GM21367 (cell line): ENCODE measurements at regions not wholly inside any gene's neighbourhood (a gene's known extent, or its start where the extent isn't known, plus 50 kb on each side); places are given as distances from the start of the nearest gene placed in this dataset.
"Not testable (repeated sequence)": the region's sequence is repeated elsewhere in the genome, so short reads cannot be mapped to it uniquely, and the experiment has no call there.

Source experiments
- ATAC-seq: cut with Tn5 transposase; IDR thresholded peaks from one replicate; pipeline ENCODE4 v1.9.1; 2021; ENCODE audit not compliant: unreplicated experiment

GRCh38 chr1:232145768-232146167 is 484.2 kb downstream of the SIPA1L2 start:
- no peak for ATAC-seq

- no peak for ATAC-seq
Observed at GRCh38 chr1:232144696-232145230, 485.2 kb downstream of the SIPA1L2 start.

GRCh38 chr1:232143315-232143886 is 486.5 kb downstream of the SIPA1L2 start:
- ATAC-seq, result no peak

- no peak for ATAC-seq
Observed at GRCh38 chr1:232142403-232143314, 487.3 kb downstream of the SIPA1L2 start.

- ATAC-seq, result not testable (repeated sequence)
Observed at GRCh38 chr1:232141167-232141448, 488.8 kb downstream of the SIPA1L2 start.

GRCh38 chr1:232140419-232141166 is 489.3 kb downstream of the SIPA1L2 start:
- no peak for ATAC-seq

GRCh38 chr1:232139444-232139843 is 490.5 kb downstream of the SIPA1L2 start:
- no peak for ATAC-seq

GRCh38 chr1:232138044-232138443 is 491.9 kb downstream of the SIPA1L2 start:
- ATAC-seq, result no peak

GRCh38 chr1:232137066-232137465 is 492.9 kb downstream of the SIPA1L2 start:
- ATAC-seq, result no peak

- ATAC-seq, result no peak
Observed at GRCh38 chr1:232136136-232136535, 493.8 kb downstream of the SIPA1L2 start.

- no peak for ATAC-seq
Observed at GRCh38 chr1:232134365-232134764, 495.6 kb downstream of the SIPA1L2 start.

- no peak for ATAC-seq
Observed at GRCh38 chr1:232132572-232132971, 497.4 kb downstream of the SIPA1L2 start.

GRCh38 chr1:232131715-232132391 is 498.1 kb downstream of the SIPA1L2 start:
- no peak for ATAC-seq

GRCh38 chr1:232130815-232131480 is 499.0 kb downstream of the SIPA1L2 start:
- ATAC-seq, result no peak

- ATAC-seq, result no peak
Observed at GRCh38 chr1:232127190-232127589, 500.6 kb downstream of the DISC1 start.

- ATAC-seq, result no peak
Observed at GRCh38 chr1:232123775-232124659, 497.4 kb downstream of the DISC1 start.

GRCh38 chr1:232117903-232118302 is 491.3 kb downstream of the DISC1 start:
- not testable (repeated sequence) for ATAC-seq

GRCh38 chr1:232114985-232115384 is 488.4 kb downstream of the DISC1 start:
- no peak for ATAC-seq

- ATAC-seq, result no peak
Observed at GRCh38 chr1:232112076-232112475, 485.5 kb downstream of the DISC1 start.

GRCh38 chr1:232111611-232112010 is 485.0 kb downstream of the DISC1 start:
- ATAC-seq, result no peak
